Activated naive CD8-positive, alpha-beta T cell treated with anti-CD3 and anti-CD28 coated beads, Interleukin-2, amount 10 ng/mL, durations not matched to agents 7 days and 5 days (primary cell): ENCODE measurements at regions not wholly inside any gene's neighbourhood (a gene's known extent, or its start where the extent isn't known, plus 50 kb on each side); places are given as distances from the start of the nearest gene placed in this dataset.

Experiments
- ATAC-seq: fragments of 150-1000 bp; cut with Tn5 transposase; one replicate; pipeline ENCODE4 v1.10.0; 2021; ENCODE audit warnings: low read depth, moderate library complexity
- POLR2A ChIA-PET: fragments of 350-600 bp; sonication (Branson Sonifier 250); formaldehyde crosslinking; loops from one replicate; lab custom pipeline; 2021; ENCODE audit warnings: antibody characterized with exemption; lab: Charles Lee
- DNase-seq: peaks from one replicate; pipeline ENCODE4 v3.0.0; 2021
- H3K27ac Mint-ChIP-seq: one replicate; pipeline ENCODE4 v1.8.0; 2022; ENCODE audit warnings: mild to moderate bottlenecking, mixed read lengths
- H3K27me3 Mint-ChIP-seq: one replicate; pipeline ENCODE4 v1.8.0; 2022; ENCODE audit warnings: mild to moderate bottlenecking, moderate library complexity, mixed read lengths
- H3K36me3 Mint-ChIP-seq: one replicate; pipeline ENCODE4 v1.8.0; 2021; ENCODE audit warnings: mild to moderate bottlenecking, mixed read lengths
- H3K4me1 Mint-ChIP-seq: one replicate; pipeline ENCODE4 v1.8.0; 2021; ENCODE audit warnings: mixed read lengths
- H3K4me3 Mint-ChIP-seq: one replicate; pipeline ENCODE4 v1.8.0; 2022; ENCODE audit warnings: mild to moderate bottlenecking, moderate library complexity, mixed read lengths
- H3K9me3 Mint-ChIP-seq: one replicate; pipeline ENCODE4 v1.8.0; 2021; ENCODE audit warnings: mixed read lengths

DNA sequence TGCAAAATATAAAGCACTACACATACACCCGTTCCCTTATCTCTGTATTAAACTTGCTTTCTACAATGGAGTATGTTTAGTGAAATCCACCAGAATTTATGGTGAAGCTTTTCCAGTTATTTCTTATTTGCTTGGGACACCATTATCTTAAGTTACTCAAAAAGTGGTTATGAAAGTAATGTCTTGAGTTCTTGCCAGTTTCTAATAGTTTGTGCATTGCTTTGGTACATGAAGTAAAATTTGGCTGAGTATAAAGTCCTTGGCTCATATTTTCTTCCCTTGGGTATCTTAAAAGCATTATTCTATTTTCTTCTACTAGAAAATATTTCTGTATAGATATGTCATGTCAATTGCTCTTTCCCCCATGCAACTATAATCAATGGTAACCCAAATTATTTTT lies 85.2 kb downstream of the POLR1F start:
- H3K4me1 Mint-ChIP-seq, result no peaks in the 10 kb centered on the region
- no peaks in the 10 kb centered on the region for H3K9me3 Mint-ChIP-seq
- no peaks in the 10 kb centered on the region for H3K36me3 Mint-ChIP-seq
- POLR2A ChIA-PET, result no interaction called here
- no peak for DNase-seq
- ATAC-seq, result no peak
- no peak overlapping the region for H3K4me3 Mint-ChIP-seq
- H3K27me3 Mint-ChIP-seq, result no peaks in the 10 kb centered on the region
- H3K27ac Mint-ChIP-seq, result no peak overlapping the region

DNA sequence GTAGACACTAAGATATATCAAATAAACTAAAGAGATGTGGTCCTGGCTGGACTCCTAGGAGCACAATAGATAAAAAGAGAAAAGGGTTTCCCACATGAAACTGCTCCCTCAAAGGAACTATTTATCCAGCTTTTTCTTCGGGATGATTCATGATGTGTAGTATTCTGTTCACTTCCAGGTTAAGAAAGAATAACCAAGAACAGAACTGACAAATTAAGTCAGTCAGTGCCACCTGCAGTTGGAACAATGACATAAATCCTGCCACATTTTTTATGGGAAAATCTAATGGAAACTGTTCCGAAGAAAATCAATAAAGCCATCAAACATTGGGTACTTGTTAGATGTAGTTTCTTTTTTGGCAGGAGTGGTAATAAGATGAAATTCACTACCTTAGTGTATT lies 87.1 kb downstream of the POLR1F start:
- POLR2A ChIA-PET, result no interaction called here
- Mint-ChIP-seq H3K27me3 (no peaks in the 10 kb centered on the region), H3K27ac (no peak overlapping the region), H3K4me1 (no peaks in the 10 kb centered on the region), H3K4me3 (no peak overlapping the region), H3K9me3 (no peaks in the 10 kb centered on the region), H3K36me3 (no peaks in the 10 kb centered on the region)
- DNase-seq, result no peak
- no peak for ATAC-seq

DNA sequence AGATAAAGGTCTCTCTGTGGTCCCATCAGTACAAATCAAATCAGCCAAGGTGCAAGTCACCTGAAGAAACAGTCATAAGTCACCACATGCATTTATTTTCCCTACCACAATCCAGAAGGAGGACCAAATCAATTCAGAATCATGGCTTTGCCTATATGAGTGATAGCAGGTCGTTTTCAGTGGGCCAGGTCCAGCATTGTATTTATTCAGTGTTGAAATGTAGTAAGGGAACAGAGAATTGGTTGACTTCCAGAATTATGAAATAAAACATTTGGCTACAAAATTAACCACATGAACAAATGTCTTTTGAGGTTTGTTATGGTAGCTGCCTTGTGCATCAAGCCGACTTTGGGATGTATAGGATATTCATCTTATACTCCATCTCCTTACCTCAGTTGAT lies 88.4 kb downstream of the POLR1F start:
- ATAC-seq, result no peak
- no peaks in the 10 kb centered on the region for H3K27me3 Mint-ChIP-seq
- no peak for DNase-seq
- no peak overlapping the region for H3K4me3 Mint-ChIP-seq
- H3K4me1 Mint-ChIP-seq, result no peaks in the 10 kb centered on the region
- POLR2A ChIA-PET, result no interaction called here
- H3K9me3 Mint-ChIP-seq, result no peaks in the 10 kb centered on the region
- no peak overlapping the region for H3K27ac Mint-ChIP-seq
- no peaks in the 10 kb centered on the region for H3K36me3 Mint-ChIP-seq

DNA sequence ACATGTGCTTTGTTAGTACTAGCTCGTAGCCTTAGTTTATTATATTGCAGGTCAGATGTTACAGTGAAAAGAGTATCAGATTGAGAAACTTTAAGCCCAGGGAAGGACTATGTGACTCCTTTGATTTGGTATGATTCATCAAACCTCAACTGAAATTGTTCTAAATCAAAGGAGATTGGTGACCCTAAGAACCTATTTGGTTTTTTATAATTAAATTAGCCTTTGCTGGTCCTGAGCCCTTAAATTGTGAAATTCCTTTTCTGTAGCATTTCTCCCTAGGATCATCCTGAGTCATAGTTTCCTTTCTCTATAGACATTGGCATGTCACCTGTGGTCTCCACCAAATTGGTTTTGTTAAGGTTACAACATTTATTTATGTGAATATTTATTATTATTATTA lies 89.7 kb downstream of the POLR1F start:
- H3K9me3 Mint-ChIP-seq, result no peaks in the 10 kb centered on the region
- no peaks in the 10 kb centered on the region for H3K36me3 Mint-ChIP-seq
- no peaks in the 10 kb centered on the region for H3K27me3 Mint-ChIP-seq
- H3K4me1 Mint-ChIP-seq, result no peaks in the 10 kb centered on the region
- H3K4me3 Mint-ChIP-seq, result no peak overlapping the region
- POLR2A ChIA-PET, result no interaction called here
- ATAC-seq, result no peak
- H3K27ac Mint-ChIP-seq, result no peak overlapping the region
- DNase-seq, result no peak

DNA sequence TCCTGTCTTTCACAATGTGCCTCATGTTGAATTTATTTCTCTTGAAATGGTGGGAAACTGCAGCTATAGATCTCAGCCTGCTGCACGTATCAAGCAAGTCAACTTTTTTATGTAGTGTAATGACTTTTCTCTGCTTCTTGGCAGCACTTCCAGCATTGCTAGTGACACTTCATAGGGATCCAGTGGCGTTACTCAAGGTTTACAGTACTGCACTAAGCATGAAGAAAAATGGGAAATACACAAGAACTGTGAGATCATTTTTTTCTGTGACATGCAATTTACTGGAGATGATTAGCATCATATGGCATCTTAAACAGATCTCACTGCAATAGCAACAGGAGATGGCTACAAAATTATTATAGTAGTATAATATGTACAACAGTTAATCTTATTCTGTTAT lies 90.9 kb downstream of the POLR1F start:
- H3K27me3 Mint-ChIP-seq, result no peaks in the 10 kb centered on the region
- POLR2A ChIA-PET, result no interaction called here
- H3K27ac Mint-ChIP-seq, result no peak overlapping the region

DNA sequence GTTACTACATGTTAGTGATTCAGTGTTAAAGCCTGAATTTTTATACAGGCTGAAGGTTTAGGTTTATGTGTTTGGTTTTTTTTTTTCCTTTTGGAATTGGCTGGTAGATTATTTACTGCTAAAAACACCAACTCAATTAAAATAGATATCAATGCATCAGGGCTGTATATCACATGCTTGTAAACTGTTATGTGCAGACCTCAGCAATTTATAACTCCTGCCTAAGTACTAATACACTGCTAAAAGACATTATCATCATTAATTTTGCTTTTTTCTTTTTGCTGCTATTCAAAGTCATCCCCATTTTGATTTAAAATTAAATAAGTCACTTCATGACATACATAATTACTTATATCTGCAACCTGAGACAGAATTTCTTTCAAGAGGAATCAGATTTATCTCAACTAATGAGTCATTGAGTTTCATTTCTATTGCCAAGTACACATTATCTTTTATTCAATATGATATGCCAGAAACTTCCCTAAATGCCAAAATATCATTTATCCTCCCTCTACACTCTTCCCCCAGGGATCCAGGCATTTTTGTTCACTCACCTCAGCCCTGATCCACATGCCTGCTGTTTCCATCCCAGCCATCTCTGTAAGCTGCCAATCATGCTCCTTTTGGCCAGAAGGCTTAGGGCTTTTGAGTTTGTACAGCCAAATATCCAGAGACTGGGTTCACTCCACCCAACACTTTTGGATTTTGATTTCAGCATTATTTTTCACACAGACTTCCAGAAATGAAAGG lies 98.5 kb downstream of the POLR1F start:
- Mint-ChIP-seq H3K4me1 (no peaks in the 10 kb centered on the region), H3K27ac (no peak overlapping the region), H3K4me3 (no peak overlapping the region), H3K9me3 (peaks cover 1% of the 10 kb centered on the region), H3K36me3 (no peaks in the 10 kb centered on the region), H3K27me3 (no peaks in the 10 kb centered on the region)
- DNase-seq (no peak), ATAC-seq (no peak)
- POLR2A ChIA-PET, result no interaction called here

More for the DNA sequence above, 90.9 kb downstream of the POLR1F start:
- Mint-ChIP-seq H3K36me3 (no peaks in the 10 kb centered on the region), H3K4me3 (no peak overlapping the region), H3K4me1 (no peaks in the 10 kb centered on the region), H3K9me3 (peaks cover under 1% of the 10 kb centered on the region)
- ATAC-seq (no peak), DNase-seq (no peak)

DNA sequence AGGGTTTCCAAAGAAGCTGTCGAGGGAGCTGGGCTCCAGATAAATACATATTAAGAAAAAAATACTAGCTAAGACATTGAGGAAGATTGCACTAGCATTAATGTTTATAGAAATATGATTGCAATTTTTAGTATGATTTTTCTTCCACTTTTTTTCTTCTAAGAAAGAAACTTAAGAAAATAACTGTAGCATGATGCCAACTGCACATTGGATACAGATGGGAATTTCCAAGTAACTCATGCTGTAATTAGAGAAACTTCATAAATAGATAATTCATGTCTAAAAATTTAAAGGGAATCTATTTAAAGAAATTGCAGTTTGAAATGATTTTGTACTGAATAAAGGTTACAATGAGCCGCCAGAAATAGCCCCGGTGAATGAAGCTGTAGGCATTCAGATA lies 119.4 kb downstream of the POLR1F start:
- ATAC-seq, result no peak
- no peaks in the 10 kb centered on the region for H3K36me3 Mint-ChIP-seq
- H3K9me3 Mint-ChIP-seq, result peaks cover 1% of the 10 kb centered on the region
- no peak for DNase-seq
- H3K4me3 Mint-ChIP-seq, result no peak overlapping the region
- no peaks in the 10 kb centered on the region for H3K4me1 Mint-ChIP-seq
- H3K27me3 Mint-ChIP-seq, result no peaks in the 10 kb centered on the region
- H3K27ac Mint-ChIP-seq, result no peak overlapping the region
- POLR2A ChIA-PET, result no interaction called here

DNA sequence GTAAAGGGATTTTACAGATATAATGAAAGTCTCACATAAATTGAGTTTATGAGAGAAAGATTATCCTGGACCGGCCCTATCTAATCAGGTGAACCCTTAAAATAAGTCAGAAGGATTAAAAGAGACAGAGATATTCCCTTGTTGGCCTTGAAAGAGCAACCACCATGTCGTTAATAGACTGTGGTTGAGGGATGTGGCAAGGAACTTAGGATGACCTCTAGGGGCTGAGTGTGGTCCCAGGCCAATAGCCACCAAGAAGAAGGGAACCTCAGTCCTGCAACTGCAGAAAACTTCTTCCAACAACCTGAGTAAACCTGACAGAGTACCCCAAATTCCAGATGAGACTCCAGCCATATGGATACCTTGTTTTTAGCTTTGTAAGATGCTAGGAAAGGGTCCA lies 121.5 kb downstream of the POLR1F start:
- no peaks in the 10 kb centered on the region for H3K4me1 Mint-ChIP-seq
- no peaks in the 10 kb centered on the region for H3K27me3 Mint-ChIP-seq
- H3K9me3 Mint-ChIP-seq, result no peaks in the 10 kb centered on the region
- no peak overlapping the region for H3K27ac Mint-ChIP-seq
- POLR2A ChIA-PET, result no interaction called here
- H3K36me3 Mint-ChIP-seq, result no peaks in the 10 kb centered on the region
- DNase-seq (no peak), ATAC-seq (no peak)
- no peak overlapping the region for H3K4me3 Mint-ChIP-seq

DNA sequence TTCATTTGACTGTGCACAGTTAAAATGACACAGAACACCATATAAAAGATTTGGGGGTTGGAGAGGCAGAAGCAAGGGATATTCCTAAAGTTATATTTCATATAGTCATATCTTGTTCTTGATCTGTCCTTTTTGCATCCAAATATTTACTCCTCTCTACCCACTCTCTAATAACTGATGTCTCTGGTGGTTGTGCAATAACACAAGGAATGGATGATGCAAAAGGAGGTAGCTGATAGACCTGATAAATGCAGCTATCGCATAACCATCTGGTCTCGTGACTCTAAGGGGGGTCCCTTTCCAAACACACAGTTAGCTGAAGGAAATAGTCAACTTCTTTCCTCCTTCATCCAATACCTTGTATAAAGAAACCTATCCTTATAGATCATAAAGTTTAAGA lies 123.1 kb downstream of the POLR1F start:
- no peaks in the 10 kb centered on the region for H3K27me3 Mint-ChIP-seq

DNA sequence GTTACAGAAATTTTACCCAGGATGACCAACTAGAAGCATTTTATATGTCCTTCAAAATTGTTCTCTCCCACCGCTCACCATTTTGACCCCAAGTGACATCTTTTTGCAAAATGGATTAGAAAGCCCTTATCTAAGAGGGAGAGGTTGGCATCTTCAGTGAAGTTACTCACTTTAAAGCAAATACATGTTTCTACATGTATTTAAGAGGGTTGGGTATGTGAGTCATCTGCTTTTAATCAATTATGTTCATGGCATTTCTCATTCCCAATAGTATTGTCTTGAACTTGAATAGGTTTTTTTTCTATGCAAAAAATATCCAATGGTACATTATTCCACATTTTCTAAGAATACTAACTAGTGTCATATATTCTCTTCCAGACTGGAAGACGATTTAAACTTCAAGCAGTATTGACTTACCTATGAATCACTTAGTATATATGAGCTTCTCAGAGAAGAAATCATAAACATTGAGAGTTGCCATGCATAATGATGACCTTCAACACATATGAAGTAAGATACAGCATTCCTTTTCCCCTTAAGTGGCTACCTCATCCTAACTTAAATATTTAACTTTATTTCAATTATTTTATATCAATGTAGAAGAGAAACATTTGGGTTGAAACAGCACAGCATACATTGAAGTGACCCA lies 132.8 kb downstream of the POLR1F start:
- H3K27me3 Mint-ChIP-seq, result no peaks in the 10 kb centered on the region
- H3K36me3 Mint-ChIP-seq, result no peaks in the 10 kb centered on the region
- no peak overlapping the region for H3K27ac Mint-ChIP-seq

More for the DNA sequence above, 123.1 kb downstream of the POLR1F start:
- H3K27ac Mint-ChIP-seq, result no peak overlapping the region
- POLR2A ChIA-PET, result no interaction called here
- DNase-seq (no peak), ATAC-seq (no peak)
- no peak overlapping the region for H3K4me3 Mint-ChIP-seq
- H3K9me3 Mint-ChIP-seq, result no peaks in the 10 kb centered on the region
- H3K4me1 Mint-ChIP-seq, result no peaks in the 10 kb centered on the region
- H3K36me3 Mint-ChIP-seq, result no peaks in the 10 kb centered on the region

DNA sequence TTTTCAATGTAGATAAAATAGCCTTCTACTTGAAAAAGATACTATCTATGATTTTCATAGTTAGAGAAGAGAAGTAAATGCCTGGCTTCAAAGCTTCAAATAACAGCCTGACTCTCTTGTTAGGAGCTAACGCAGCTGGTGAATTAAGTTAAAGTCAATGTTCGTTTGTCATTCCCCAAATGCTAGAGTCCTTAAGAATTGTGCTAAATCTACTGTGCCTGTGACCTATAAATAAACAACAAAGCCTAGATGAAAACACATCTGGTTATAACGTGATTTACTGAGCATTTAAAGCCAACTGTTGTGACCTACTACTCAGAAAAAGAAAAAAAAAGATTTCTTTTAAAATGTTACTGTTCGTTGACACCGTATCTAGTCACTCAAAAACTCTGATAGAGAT lies 134.7 kb downstream of the POLR1F start:
- H3K9me3 Mint-ChIP-seq, result peaks cover 3% of the 10 kb centered on the region
- no peaks in the 10 kb centered on the region for H3K36me3 Mint-ChIP-seq
- no peak for DNase-seq
- no peak for ATAC-seq
- POLR2A ChIA-PET, result no interaction called here
- no peak overlapping the region for H3K27ac Mint-ChIP-seq
- no peaks in the 10 kb centered on the region for H3K4me1 Mint-ChIP-seq
- no peaks in the 10 kb centered on the region for H3K27me3 Mint-ChIP-seq
- H3K4me3 Mint-ChIP-seq, result no peak overlapping the region

More for the DNA sequence above, 132.8 kb downstream of the POLR1F start:
- Mint-ChIP-seq H3K4me3 (no peak overlapping the region), H3K4me1 (no peaks in the 10 kb centered on the region), H3K9me3 (peaks cover 3% of the 10 kb centered on the region)
- no peak for ATAC-seq
- POLR2A ChIA-PET, result no interaction called here
- DNase-seq, result no peak

DNA sequence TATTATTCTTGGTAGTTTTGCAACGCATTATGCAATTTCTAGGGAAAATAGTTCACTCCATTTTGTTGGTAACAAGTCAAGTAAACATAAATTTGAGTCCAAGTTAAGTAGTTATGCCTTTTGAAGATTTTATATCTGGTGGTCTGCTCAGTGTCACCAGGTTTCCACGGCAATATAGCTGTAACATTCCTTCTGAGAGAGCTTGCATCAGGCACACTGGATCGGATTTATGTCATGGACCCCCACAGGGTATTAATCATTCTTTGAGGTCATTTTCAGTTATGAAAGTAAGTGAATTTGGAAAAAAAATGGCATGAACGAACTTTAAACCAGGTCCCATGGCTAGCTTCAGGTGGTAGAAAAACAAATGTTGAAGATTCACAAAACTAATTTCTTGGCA lies 136.3 kb downstream of the POLR1F start:
- Mint-ChIP-seq H3K36me3 (no peaks in the 10 kb centered on the region), H3K4me1 (no peaks in the 10 kb centered on the region), H3K27ac (no peak overlapping the region), H3K4me3 (no peak overlapping the region), H3K9me3 (peaks cover 3% of the 10 kb centered on the region), H3K27me3 (no peaks in the 10 kb centered on the region)
- DNase-seq (no peak), ATAC-seq (no peak)
- POLR2A ChIA-PET, result no interaction called here

DNA sequence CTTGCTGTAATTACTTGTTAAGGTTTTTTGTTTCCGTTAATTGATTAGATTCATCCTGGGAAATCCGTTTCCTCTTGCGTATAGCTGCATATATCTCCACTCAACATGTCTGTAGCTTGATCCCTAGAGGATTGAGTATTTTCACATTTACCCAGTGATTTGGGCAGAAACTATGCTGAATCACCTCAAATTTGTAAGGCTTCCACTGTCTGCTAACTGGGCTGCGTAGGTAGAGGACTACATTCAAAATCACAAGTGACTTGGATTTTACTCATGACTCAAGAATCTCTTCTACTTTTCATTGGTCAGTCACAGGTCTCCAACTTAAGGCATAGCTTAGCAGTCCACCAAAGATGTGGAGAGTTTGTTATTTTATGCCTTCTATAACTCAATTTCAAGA lies 141.8 kb downstream of the POLR1F start:
- Mint-ChIP-seq H3K36me3 (no peaks in the 10 kb centered on the region), H3K9me3 (no peaks in the 10 kb centered on the region), H3K4me1 (no peaks in the 10 kb centered on the region), H3K27me3 (no peaks in the 10 kb centered on the region), H3K27ac (no peak overlapping the region), H3K4me3 (no peak overlapping the region)
- DNase-seq (no peak), ATAC-seq (no peak)
- POLR2A ChIA-PET, result no interaction called here

DNA sequence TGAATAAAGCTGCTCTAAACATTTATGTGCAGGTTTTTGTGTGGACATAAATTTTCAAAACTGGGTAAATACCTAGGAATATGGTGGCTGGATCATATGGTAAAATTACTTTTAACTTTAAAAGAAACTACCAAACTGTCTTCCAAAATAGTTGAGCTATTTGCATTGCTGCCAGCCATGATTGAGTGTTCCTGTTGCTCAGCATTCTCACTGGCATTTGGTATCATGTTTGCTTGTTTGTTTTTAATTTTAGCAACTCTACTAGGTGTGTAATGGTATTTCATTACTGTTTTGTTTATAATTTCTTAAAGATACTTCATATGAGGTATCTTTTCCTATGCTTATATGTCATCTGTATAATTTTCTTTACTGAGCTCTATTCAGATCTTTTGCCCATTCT lies 143.2 kb downstream of the POLR1F start:
- Mint-ChIP-seq H3K27ac (no peak overlapping the region), H3K4me1 (no peaks in the 10 kb centered on the region), H3K4me3 (no peak overlapping the region), H3K9me3 (no peaks in the 10 kb centered on the region), H3K27me3 (no peaks in the 10 kb centered on the region), H3K36me3 (no peaks in the 10 kb centered on the region)
- ATAC-seq (no peak), DNase-seq (no peak)
- POLR2A ChIA-PET, result no interaction called here
